Panc1 (cell line): ENCODE measurements at regions not wholly inside any gene's neighbourhood (a gene's known extent, or its start where the extent isn't known, plus 50 kb on each side); places are given as distances from the start of the nearest gene placed in this dataset.
"Not testable (repeated sequence)": the region's sequence is repeated elsewhere in the genome, so short reads cannot be mapped to it uniquely, and the experiment has no call there.

Experiments
- ATAC-seq: fragments of 200-7000 bp; cut with Tn5 transposase; 2 replicates; pipeline ENCODE4 v1.9.1; 2020; ENCODE audit warnings: mild to moderate bottlenecking, moderate library complexity
- BruUV-seq: library from RNA; stranded (reverse); fragments of 400-500 nt; replicated peaks from 2 replicates; lab custom pipeline; 2021; lab: Mats Ljungman, UMichigan
- CTCF ChIA-PET: fragments of 300-600 bp; sonication (Branson Sonifier 250); formaldehyde crosslinking; loops from one replicate; lab custom pipeline; 2022; ENCODE audit warnings: antibody characterized with exemption; lab: Charles Lee
- POLR2A ChIA-PET: fragments of 300-600 bp; sonication (Branson Sonifier 250); formaldehyde crosslinking; loops from one replicate; lab custom pipeline; 2022; ENCODE audit warnings: antibody characterized with exemption; lab: Charles Lee
- DNase-seq: peaks from one replicate; pipeline ENCODE4 v3.0.0-alpha.2; 2010; ENCODE audit warnings: low read depth, low spot score
- H3K27ac ChIP-seq: 2 replicates; pipeline ENCODE4 v1.5.1; 2011; ENCODE audit warnings: mild to moderate bottlenecking, low read length, inconsistent platforms
- H3K27me3 ChIP-seq: fragments of 200-500 bp; sonication (Bioruptor generic); 2 replicates; pipeline ENCODE4 v1.6.0; 2014; ENCODE audit warnings: low read length, inconsistent platforms; ENCODE audit not compliant: control insufficient read depth, insufficient read depth
- H3K36me3 ChIP-seq: fragments of 200-500 bp; sonication (Bioruptor generic); 2 replicates; pipeline ENCODE4 v1.5.1; 2014; ENCODE audit warnings: inconsistent platforms, mild to moderate bottlenecking, low read length, moderate library complexity; ENCODE audit not compliant: control insufficient read depth, insufficient read depth
- H3K4me1 ChIP-seq: 2 replicates; pipeline ENCODE4 v1.5.1; 2011; ENCODE audit warnings: inconsistent platforms, mild to moderate bottlenecking, low read length, moderate library complexity; ENCODE audit not compliant: control insufficient read depth, insufficient read depth
- H3K4me3 ChIP-seq, 2 experiments: 2 replicates each; pipeline ENCODE4 v1.5.1; 2011 to 2012; ENCODE audit warnings: low read depth in 2 of 2, low read length in 2 of 2, mild to moderate bottlenecking in 2 of 2, inconsistent platforms in 1 of 2, moderate library complexity in 1 of 2
- H3K9me3 ChIP-seq: fragments of 200-500 bp; sonication (Bioruptor generic); 2 replicates; pipeline ENCODE4 v1.5.1; 2014; ENCODE audit warnings: low read depth, mild to moderate bottlenecking, inconsistent platforms, low read length, moderate library complexity; ENCODE audit not compliant: control insufficient read depth, insufficient read depth
- CTCF ChIP-seq: fragments of 450-650 bp; IDR thresholded peaks from 2 replicates; pipeline ENCODE4 v1.5.1; 2017; ENCODE audit warnings: mild to moderate bottlenecking
- POLR2AphosphoS5 ChIP-seq: IDR thresholded peaks from 2 replicates; pipeline ENCODE4 v1.6.1; 2012; ENCODE audit warnings: mild to moderate bottlenecking, low read depth, low read length, moderate library complexity
- REST ChIP-seq, 2 experiments: IDR thresholded peaks; 2 replicates each; pipeline ENCODE4 v1.6.1; 2011 to 2012; ENCODE audit warnings: low read depth in 2 of 2, control low read depth in 1 of 2, low read length in 1 of 2, mild to moderate bottlenecking in 1 of 2, moderate library complexity in 1 of 2; ENCODE audit not compliant: insufficient read depth in 1 of 2
- SIN3A ChIP-seq: IDR thresholded peaks from 2 replicates; pipeline ENCODE4 v1.6.1; 2012; ENCODE audit warnings: low read depth, mild to moderate bottlenecking, low read length, moderate library complexity, borderline replicate concordance; ENCODE audit not compliant: insufficient read depth
- TCF7L2 ChIP-seq: IDR thresholded peaks from 2 replicates; pipeline ENCODE4 v1.6.1; 2011; ENCODE audit warnings: mild to moderate bottlenecking, low read depth, low read length, inconsistent platforms
- in situ Hi-C: cut with HindIII; loops from 2 replicates; pipeline ENCODE4 v1.10.0; 2016; ENCODE audit warnings: low sequenced_read_pairs, low pct_unique_long_range_greater_than_20kb
- intact Hi-C: fragments of 100-400 bp; cut with micrococcal nuclease; formaldehyde crosslinking; loops from one replicate; pipeline ENCODE4 v1.10.0; 2022; ENCODE audit not compliant: unreplicated experiment

GRCh38 chr4:45425135-45425534, 698.7 kb downstream of the GABRG1 start:
- Histone ChIP-seq H3K4me3 (no peak overlapping the region), H3K36me3 (no peaks in the 10 kb centered on the region), H3K4me1 (no peaks in the 10 kb centered on the region), H3K27me3 (no peaks in the 10 kb centered on the region), H3K9me3 (no peaks in the 10 kb centered on the region), H3K27ac (no peak overlapping the region)
- intact Hi-C loops: no loop called here
- BruUV-seq: no TSS peak
- no peak for ATAC-seq
- CTCF ChIA-PET: no interaction called here
- TF ChIP-seq SIN3A: no peak
- no peak for TF ChIP-seq POLR2AphosphoS5
- no peak for TF ChIP-seq REST (IDR thresholded peaks at IDR 0.05; ENCODE audit: insufficient read depth in 1 of 2, low read depth in 2 of 2, low read length in 1 of 2)
- no peak for TF ChIP-seq CTCF
- TF ChIP-seq TCF7L2: no peak
- POLR2A ChIA-PET: no interaction called here
- DNase-seq: no peak
- in situ Hi-C loops: no loop called here

- intact Hi-C loops (no loop called here), in situ Hi-C loops (no loop called here)
- Histone ChIP-seq H3K4me1 (no peaks in the 10 kb centered on the region), H3K27me3 (no peaks in the 10 kb centered on the region), H3K9me3 (no peaks in the 10 kb centered on the region), H3K27ac (no peak overlapping the region), H3K4me3 (no peak overlapping the region), H3K36me3 (no peaks in the 10 kb centered on the region)
- BruUV-seq: no TSS peak
- CTCF ChIA-PET: no interaction called here
- no peak for DNase-seq
- no peak for ATAC-seq
- TF ChIP-seq SIN3A (no peak), CTCF (no peak), REST (IDR thresholded peaks at IDR 0.05; ENCODE audit: insufficient read depth in 1 of 2, low read depth in 2 of 2, low read length in 1 of 2) (no peak), POLR2AphosphoS5 (no peak), TCF7L2 (no peak)
- POLR2A ChIA-PET: no interaction called here
These were observed 697.5 kb upstream of the GNPDA2 start for GRCh38 chr4:45423896-45424295.

- H3K36me3 ChIP-seq, H3K27ac ChIP-seq, CTCF ChIA-PET, DNase-seq, H3K9me3 ChIP-seq, BruUV-seq, POLR2A ChIA-PET, intact Hi-C loops, H3K4me3 ChIP-seq, H3K4me1 ChIP-seq, H3K27me3 ChIP-seq, ATAC-seq, in situ Hi-C loops: not testable (repeated sequence)
These were observed 693.8 kb upstream of the GNPDA2 start for GRCh38 chr4:45420091-45420674.
